Calu3 (cell line): ENCODE measurements at regions not wholly inside any gene's neighbourhood (a gene's known extent, or its start where the extent isn't known, plus 50 kb on each side); places are given as distances from the start of the nearest gene placed in this dataset.

Source experiments
- BruUV-seq: library from RNA; stranded (reverse); fragments of 400-500 nt; replicated peaks from 2 replicates; lab custom pipeline; 2021; lab: Mats Ljungman, UMichigan
- CTCF ChIA-PET: fragments of 300-600 bp; sonication (Branson Sonifier 250); formaldehyde crosslinking; loops from one replicate; lab custom pipeline; 2022; ENCODE audit warnings: antibody characterized with exemption; lab: Charles Lee
- DNase-seq: peaks from one replicate; pipeline ENCODE4 v3.0.0; 2022
- H3K27ac Mint-ChIP-seq: one replicate; pipeline ENCODE4 v1.8.0; 2022; ENCODE audit warnings: mixed read lengths; ENCODE audit not compliant: unreplicated experiment
- H3K27me3 Mint-ChIP-seq: one replicate; pipeline ENCODE4 v1.8.0; 2022; ENCODE audit warnings: mixed read lengths; ENCODE audit not compliant: unreplicated experiment
- H3K36me3 Mint-ChIP-seq: one replicate; pipeline ENCODE4 v1.8.0; 2022; ENCODE audit warnings: mild to moderate bottlenecking, moderate library complexity, mixed read lengths; ENCODE audit not compliant: insufficient read depth, unreplicated experiment
- H3K4me1 Mint-ChIP-seq: one replicate; pipeline ENCODE4 v1.8.0; 2022; ENCODE audit warnings: mild to moderate bottlenecking, low read depth, mixed read lengths; ENCODE audit not compliant: unreplicated experiment
- H3K4me3 Mint-ChIP-seq: one replicate; pipeline ENCODE4 v1.8.0; 2022; ENCODE audit warnings: mild to moderate bottlenecking, low read depth, moderate library complexity, mixed read lengths; ENCODE audit not compliant: unreplicated experiment
- H3K9me3 Mint-ChIP-seq: one replicate; pipeline ENCODE4 v1.8.0; 2022; ENCODE audit warnings: low read depth, mixed read lengths; ENCODE audit not compliant: unreplicated experiment
- intact Hi-C: fragments of 100-400 bp; cut with micrococcal nuclease; formaldehyde crosslinking; loops from one replicate; pipeline ENCODE4 v1.10.0; 2022; ENCODE audit not compliant: unreplicated experiment
- TF ChIP-seq, protein P1 (sequence below): fragments of 200-600 bp; IDR thresholded peaks from one replicate; pipeline ENCODE4 v1.8.0; 2022; ENCODE audit warnings: antibody characterized with exemption; ENCODE audit not compliant: unreplicated experiment

DNA sequence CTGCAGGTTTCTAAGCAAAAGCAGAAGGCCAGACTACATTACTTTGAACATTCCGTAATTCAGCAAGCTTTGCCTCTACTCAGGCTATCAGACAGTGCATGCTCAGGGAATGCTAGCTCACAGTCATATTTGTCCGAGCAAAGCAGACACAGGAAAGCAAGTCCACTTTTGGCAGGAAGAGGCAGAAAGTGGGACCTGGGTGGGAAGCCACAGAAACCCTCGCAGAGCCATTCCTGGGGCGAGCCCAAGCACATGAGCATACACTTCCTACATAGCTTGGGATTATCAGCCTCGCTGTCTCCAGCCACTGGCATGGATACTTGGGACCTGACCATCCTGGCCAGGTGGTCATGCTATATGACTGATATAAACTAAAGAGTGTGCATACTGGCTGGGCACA, 113.3 kb downstream of the TRIM29 start:
- Mint-ChIP-seq H3K27me3 (peaks cover 76% of the 10 kb centered on the region), H3K27ac (no peak overlapping the region), H3K36me3 (no peaks in the 10 kb centered on the region), H3K4me1 (no peaks in the 10 kb centered on the region), H3K9me3 (no peaks in the 10 kb centered on the region), H3K4me3 (no peak overlapping the region)
- intact Hi-C loops: no loop called here
- TF ChIP-seq, protein P1, sequence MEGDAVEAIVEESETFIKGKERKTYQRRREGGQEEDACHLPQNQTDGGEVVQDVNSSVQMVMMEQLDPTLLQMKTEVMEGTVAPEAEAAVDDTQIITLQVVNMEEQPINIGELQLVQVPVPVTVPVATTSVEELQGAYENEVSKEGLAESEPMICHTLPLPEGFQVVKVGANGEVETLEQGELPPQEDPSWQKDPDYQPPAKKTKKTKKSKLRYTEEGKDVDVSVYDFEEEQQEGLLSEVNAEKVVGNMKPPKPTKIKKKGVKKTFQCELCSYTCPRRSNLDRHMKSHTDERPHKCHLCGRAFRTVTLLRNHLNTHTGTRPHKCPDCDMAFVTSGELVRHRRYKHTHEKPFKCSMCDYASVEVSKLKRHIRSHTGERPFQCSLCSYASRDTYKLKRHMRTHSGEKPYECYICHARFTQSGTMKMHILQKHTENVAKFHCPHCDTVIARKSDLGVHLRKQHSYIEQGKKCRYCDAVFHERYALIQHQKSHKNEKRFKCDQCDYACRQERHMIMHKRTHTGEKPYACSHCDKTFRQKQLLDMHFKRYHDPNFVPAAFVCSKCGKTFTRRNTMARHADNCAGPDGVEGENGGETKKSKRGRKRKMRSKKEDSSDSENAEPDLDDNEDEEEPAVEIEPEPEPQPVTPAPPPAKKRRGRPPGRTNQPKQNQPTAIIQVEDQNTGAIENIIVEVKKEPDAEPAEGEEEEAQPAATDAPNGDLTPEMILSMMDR: no peak
- no peak for DNase-seq
- no TSS peak for BruUV-seq
- CTCF ChIA-PET: no interaction called here

DNA sequence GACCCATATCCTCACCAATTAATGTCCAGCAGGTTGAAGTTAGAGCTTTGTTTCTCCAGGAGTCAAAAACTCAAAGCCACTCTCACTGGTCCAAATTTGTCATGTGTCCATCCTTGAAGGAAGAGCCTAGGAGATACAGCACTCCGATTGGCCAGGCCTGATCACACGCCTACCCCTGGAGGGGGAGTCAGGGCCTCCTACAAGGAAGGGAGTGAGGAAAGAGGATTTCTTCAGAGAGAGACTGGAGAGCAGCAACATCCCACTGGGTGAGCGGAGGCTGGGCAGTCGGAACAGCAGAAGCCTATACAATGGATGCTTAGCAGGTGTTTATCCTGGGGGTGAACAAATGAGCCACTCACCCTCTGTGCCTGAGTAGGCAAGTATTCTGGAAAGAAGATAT, 113.9 kb downstream of the TRIM29 start:
- Mint-ChIP-seq H3K4me1 (no peaks in the 10 kb centered on the region), H3K27me3 (peaks cover 71% of the 10 kb centered on the region), H3K4me3 (no peak overlapping the region), H3K27ac (no peak overlapping the region), H3K36me3 (no peaks in the 10 kb centered on the region), H3K9me3 (no peaks in the 10 kb centered on the region)
- CTCF ChIA-PET: no interaction called here
- intact Hi-C loops: no loop called here
- TF ChIP-seq, protein P1: no peak
- DNase-seq: no peak
- no TSS peak for BruUV-seq

DNA sequence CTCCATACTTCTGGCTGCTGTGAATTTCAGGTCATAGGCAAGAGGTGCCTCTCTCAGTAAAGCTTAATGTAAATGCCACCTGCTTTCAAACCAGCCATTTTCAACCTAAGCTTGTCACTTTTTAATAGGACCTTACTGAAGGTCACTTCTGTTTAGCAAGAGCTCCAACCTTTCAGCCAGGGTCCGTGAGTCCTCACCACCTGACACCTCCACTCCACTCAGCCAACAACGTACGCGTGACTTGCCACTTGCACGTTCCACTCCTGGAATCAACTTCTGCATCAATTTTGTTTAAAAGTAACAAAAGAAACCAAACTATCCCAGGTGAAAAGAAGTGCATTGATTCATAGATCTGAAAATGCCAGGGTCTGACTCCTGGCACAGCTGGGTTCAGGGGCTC, 114.4 kb downstream of the TRIM29 start:
- H3K27ac Mint-ChIP-seq: no peak overlapping the region
- intact Hi-C loops: no loop called here
- no peak overlapping the region for H3K4me3 Mint-ChIP-seq
- no peaks in the 10 kb centered on the region for H3K9me3 Mint-ChIP-seq
- TF ChIP-seq, protein P1: no peak
- no peaks in the 10 kb centered on the region for H3K4me1 Mint-ChIP-seq
- BruUV-seq: no TSS peak
- no peaks in the 10 kb centered on the region for H3K36me3 Mint-ChIP-seq
- no peak for DNase-seq
- CTCF ChIA-PET: no interaction called here
- H3K27me3 Mint-ChIP-seq: peaks cover 66% of the 10 kb centered on the region

DNA sequence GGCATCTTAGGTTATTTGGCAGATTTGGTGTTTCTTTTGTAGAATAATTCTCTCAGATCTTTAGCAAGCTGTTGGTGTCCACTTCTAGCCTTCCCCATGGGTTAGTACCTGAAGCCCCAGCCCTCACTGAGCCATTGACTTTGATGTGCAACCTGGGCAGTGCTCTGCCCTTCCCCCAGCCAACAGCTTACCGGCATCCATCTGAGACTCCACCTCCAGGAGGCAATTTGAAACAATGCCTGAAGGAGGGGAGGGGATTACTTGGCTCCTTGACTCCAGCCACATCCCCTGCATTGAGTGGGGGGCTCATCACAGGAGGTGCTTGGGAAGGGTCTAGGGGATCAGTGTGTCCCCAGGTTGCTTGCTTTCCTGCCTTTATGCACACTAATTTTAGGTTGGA, 114.8 kb downstream of the TRIM29 start:
- no peak overlapping the region for H3K27ac Mint-ChIP-seq
- no peaks in the 10 kb centered on the region for H3K9me3 Mint-ChIP-seq

More for the DNA sequence above, 114.8 kb downstream of the TRIM29 start:
- no peaks in the 10 kb centered on the region for H3K4me1 Mint-ChIP-seq
- DNase-seq: no peak
- BruUV-seq: no TSS peak
- no peak overlapping the region for H3K4me3 Mint-ChIP-seq
- H3K27me3 Mint-ChIP-seq: peaks cover 66% of the 10 kb centered on the region
- TF ChIP-seq, protein P1: no peak
- no peaks in the 10 kb centered on the region for H3K36me3 Mint-ChIP-seq
- intact Hi-C loops: no loop called here
- CTCF ChIA-PET: no interaction called here
